H9 (cell line): ENCODE measurements at regions not wholly inside any gene's neighbourhood (a gene's known extent, or its start where the extent isn't known, plus 50 kb on each side); places are given as distances from the start of the nearest gene placed in this dataset.

Experiments used
- DNase-seq: peaks from one replicate; pipeline ENCODE4 v3.0.0-alpha.2; 2017
- H2AFZ ChIP-seq: one replicate; pipeline ENCODE4 v1.6.1; 2013; ENCODE audit warnings: mild to moderate bottlenecking, low read length, control low read depth, moderate library complexity
- H2AK5ac ChIP-seq: 2 replicates; pipeline ENCODE4 v1.6.1; 2013; ENCODE audit warnings: low read length, control low read depth, mixed read lengths; ENCODE audit not compliant: insufficient read length
- H2BK120ac ChIP-seq: one replicate; pipeline ENCODE4 v1.6.1; 2013; ENCODE audit warnings: low read depth, mild to moderate bottlenecking, low read length, control low read depth, inconsistent platforms; ENCODE audit not compliant: poor library complexity, severe bottlenecking
- H2BK12ac ChIP-seq: 2 replicates; pipeline ENCODE4 v1.6.1; 2013; ENCODE audit warnings: low read length, control low read depth, mixed read lengths, low read depth; ENCODE audit not compliant: insufficient read length
- H2BK15ac ChIP-seq: 2 replicates; pipeline ENCODE4 v1.6.1; 2013; ENCODE audit warnings: low read depth, low read length, control low read depth
- H2BK20ac ChIP-seq: one replicate; pipeline ENCODE4 v1.6.1; 2013; ENCODE audit warnings: low read depth, mild to moderate bottlenecking, low read length, control low read depth, inconsistent platforms; ENCODE audit not compliant: poor library complexity, severe bottlenecking
- H2BK5ac ChIP-seq: 2 replicates; pipeline ENCODE4 v1.6.1; 2013; ENCODE audit warnings: low read length, control low read depth, mixed read lengths; ENCODE audit not compliant: insufficient read length
- H3K14ac ChIP-seq: 2 replicates; pipeline ENCODE4 v1.6.1; 2013; ENCODE audit warnings: low read length, control low read depth; ENCODE audit not compliant: insufficient read depth
- H3K18ac ChIP-seq: 2 replicates; pipeline ENCODE4 v1.6.1; 2013; ENCODE audit warnings: low read depth, mild to moderate bottlenecking, mixed read lengths, low read length, control low read depth; ENCODE audit not compliant: insufficient read length
- H3K23ac ChIP-seq: 2 replicates; pipeline ENCODE4 v1.6.1; 2013; ENCODE audit warnings: low read length, control low read depth, mixed read lengths, low read depth; ENCODE audit not compliant: insufficient read length
- H3K23me2 ChIP-seq: 2 replicates; pipeline ENCODE4 v1.6.1; 2013; ENCODE audit warnings: low read depth, mild to moderate bottlenecking, mixed read lengths, low read length, control low read depth; ENCODE audit not compliant: insufficient read length, poor library complexity, severe bottlenecking
- H3K27ac ChIP-seq: 2 replicates; pipeline ENCODE4 v1.5.1; 2013; ENCODE audit warnings: low read length, control low read depth, mixed read lengths, low read depth; ENCODE audit not compliant: insufficient read length
- H3K27me3 ChIP-seq: 2 replicates; pipeline ENCODE4 v1.6.1; 2013; ENCODE audit warnings: low read length, control low read depth, inconsistent platforms; ENCODE audit not compliant: insufficient read depth
- H3K4ac ChIP-seq: 2 replicates; pipeline ENCODE4 v1.6.1; 2013; ENCODE audit warnings: low read depth, mild to moderate bottlenecking, control low read depth, inconsistent platforms, low read length, moderate library complexity
- H3K4me1 ChIP-seq: 2 replicates; pipeline ENCODE4 v1.6.1; 2013; ENCODE audit warnings: low read length, control low read depth, inconsistent platforms; ENCODE audit not compliant: insufficient read depth
- H3K4me2 ChIP-seq: 2 replicates; pipeline ENCODE4 v1.6.1; 2013; ENCODE audit warnings: low read length, control low read depth, mixed read lengths; ENCODE audit not compliant: insufficient read length, insufficient read depth
- H3K56ac ChIP-seq: 2 replicates; pipeline ENCODE4 v1.6.1; 2013; ENCODE audit warnings: low read depth, mild to moderate bottlenecking, mixed read lengths, low read length, control low read depth; ENCODE audit not compliant: insufficient read length
- H3K79me1 ChIP-seq: 2 replicates; pipeline ENCODE4 v1.6.1; 2013; ENCODE audit warnings: low read depth, mild to moderate bottlenecking, moderate library complexity, low read length, control low read depth, inconsistent platforms; ENCODE audit not compliant: insufficient read depth, poor library complexity, severe bottlenecking
- H3K79me2 ChIP-seq: 2 replicates; pipeline ENCODE4 v1.6.1; 2013; ENCODE audit warnings: low read length, control low read depth, inconsistent platforms; ENCODE audit not compliant: insufficient read depth
- H3K9ac ChIP-seq: 2 replicates; pipeline ENCODE4 v1.6.1; 2013; ENCODE audit warnings: low read length, control low read depth, mixed read lengths; ENCODE audit not compliant: insufficient read length; ENCODE audit errors: extremely low read depth
- H3K9me3 ChIP-seq: one replicate; pipeline ENCODE4 v1.6.1; 2013; ENCODE audit warnings: low read depth, low read length, inconsistent platforms; ENCODE audit not compliant: control insufficient read depth
- H3T11ph ChIP-seq: one replicate; pipeline ENCODE4 v1.6.1; 2013; ENCODE audit warnings: mild to moderate bottlenecking, low read length, control low read depth, inconsistent platforms
- H4K20me1 ChIP-seq: one replicate; pipeline ENCODE4 v1.6.1; 2013; ENCODE audit not compliant: control insufficient read depth, insufficient read length, insufficient read depth
- H4K5ac ChIP-seq: 2 replicates; pipeline ENCODE4 v1.6.1; 2013; ENCODE audit warnings: low read depth, mild to moderate bottlenecking, mixed read lengths, low read length, control low read depth; ENCODE audit not compliant: insufficient read length
- H4K8ac ChIP-seq: replicated peaks from 2 replicates; pipeline ENCODE4 v1.6.1; 2013; ENCODE audit warnings: low read length, control low read depth, mixed read lengths, low read depth; ENCODE audit not compliant: insufficient read length
- H4K91ac ChIP-seq: 2 replicates; pipeline ENCODE4 v1.6.1; 2013; ENCODE audit warnings: low read depth, mild to moderate bottlenecking, moderate library complexity, mixed read lengths, low read length, control low read depth; ENCODE audit not compliant: insufficient read length
- H3K27ac Mint-ChIP-seq, 3 experiments: 2 replicates in 2 of 3; 3 replicates in 1 of 3; pipeline ENCODE4 v1.8.0; 2020 to 2021; ENCODE audit warnings: mixed read lengths in 3 of 3, mild to moderate bottlenecking in 1 of 3, moderate library complexity in 1 of 3
- H3K27me3 Mint-ChIP-seq: 2 replicates; pipeline ENCODE4 v1.8.0; 2021; ENCODE audit warnings: low read depth, mild to moderate bottlenecking, moderate library complexity, mixed read lengths
- H3K36me3 Mint-ChIP-seq, 3 experiments: 2 replicates in 2 of 3; 3 replicates in 1 of 3; pipeline ENCODE4 v1.8.0; 2020 to 2021; ENCODE audit warnings: low read depth in 3 of 3, mixed read lengths in 3 of 3; ENCODE audit not compliant: insufficient read depth in 1 of 3
- H3K4me1 Mint-ChIP-seq, 2 experiments: 2 replicates each; pipeline ENCODE4 v1.8.0; 2020; ENCODE audit warnings: mixed read lengths in 2 of 2
- H3K4me3 Mint-ChIP-seq, 2 experiments: 2 replicates in 1 of 2; 3 replicates in 1 of 2; pipeline ENCODE4 v1.8.0; 2020 to 2021; ENCODE audit warnings: mild to moderate bottlenecking in 2 of 2, mixed read lengths in 2 of 2, moderate library complexity in 1 of 2
- H3K9me3 Mint-ChIP-seq, 2 experiments: 2 replicates in 1 of 2; 3 replicates in 1 of 2; pipeline ENCODE4 v1.8.0; 2020; ENCODE audit warnings: mild to moderate bottlenecking in 2 of 2, mixed read lengths in 2 of 2, moderate library complexity in 1 of 2
- CTCF ChIP-seq: fragments of 200-600 bp; sonication (generic); conservative IDR thresholded peaks from 3 replicates; pipeline ENCODE4 v1.8.0; 2021; ENCODE audit warnings: antibody characterized with exemption, mild to moderate bottlenecking
- WGBS: extraction: QIAGEN DNeasy Blood & Tissue Kit; methylation state at CpG from one replicate; pipeline ENCODE4 v1.1.7; 2013; ENCODE audit warnings: missing lambda C conversion rate, low lambda C conversion rate, mixed read lengths; ENCODE audit not compliant: insufficient read length; ENCODE audit errors: extremely low coverage; 5-methylcytosine and 5-hydroxymethylcytosine counted together

GRCh38 chr5:82405618-82406204 is 127.6 kb upstream of the RPS23 start:
- no peak overlapping the region for H4K8ac ChIP-seq
- H4K5ac ChIP-seq, result no peak overlapping the region
- no peak overlapping the region for H2AK5ac ChIP-seq
- no peaks in the 10 kb centered on the region for H3K79me1 ChIP-seq
- no peak for DNase-seq
- no peak overlapping the region for H3K27ac ChIP-seq
- no peak overlapping the region for H3K14ac ChIP-seq
- H3K56ac ChIP-seq, result no peak overlapping the region
- TF ChIP-seq CTCF, result no peak
- Mint-ChIP-seq H3K27me3 (peaks cover 2% of the 10 kb centered on the region; the same call in 1 of the 2 replicates), H3K4me3 (no peak overlapping the region), H3K36me3 (peaks cover 7 to 22% (median 8%) of the 10 kb centered on the region in 3 experiments; a peak in 6 of 7 replicates), H3K27ac (no peak overlapping the region), H3K9me3 (peaks cover 19 to 20% of the 10 kb centered on the region in 2 experiments), H3K4me1 (peaks cover 21 to 23% of the 10 kb centered on the region in 2 experiments)
- H3K27me3 ChIP-seq, result no peaks in the 10 kb centered on the region
- H3K9me3 ChIP-seq, result no peaks in the 10 kb centered on the region
- no CpG with 5 or more reads among the region's 4 CpGs for WGBS
- no peak overlapping the region for H3T11ph ChIP-seq
- no peak overlapping the region for H3K18ac ChIP-seq
- no peak overlapping the region for H2BK15ac ChIP-seq
- peaks cover 3% of the 10 kb centered on the region; the same call in 1 of the 2 replicates for H3K4me1 ChIP-seq
- no peaks in the 10 kb centered on the region for H3K23me2 ChIP-seq
- H3K79me2 ChIP-seq, result no peaks in the 10 kb centered on the region
- no peak overlapping the region for H2BK120ac ChIP-seq
- H3K4ac ChIP-seq, result no peak overlapping the region
- no peak overlapping the region for H3K23ac ChIP-seq
- H2AFZ ChIP-seq, result no peak overlapping the region
- no peak overlapping the region for H4K91ac ChIP-seq
- H3K4me2 ChIP-seq, result no peak overlapping the region
- no peak overlapping the region for H2BK5ac ChIP-seq
- H2BK12ac ChIP-seq, result no peak overlapping the region
- H4K20me1 ChIP-seq, result no peaks in the 10 kb centered on the region
- no peak overlapping the region for H2BK20ac ChIP-seq
- no peak overlapping the region for H3K9ac ChIP-seq
